ENCODE measurements at regions not wholly inside any gene's neighbourhood (a gene's known extent, or its start where the extent isn't known, plus 50 kb on each side); places are given as distances from the start of the nearest gene placed in this dataset.

- no peak overlapping the region for H3K4me3 ChIP-seq (ENCODE audit: low read depth, low read length)
- no peaks in the 10 kb centered on the region for H3K4me1 ChIP-seq
- TF ChIP-seq, protein P1, sequence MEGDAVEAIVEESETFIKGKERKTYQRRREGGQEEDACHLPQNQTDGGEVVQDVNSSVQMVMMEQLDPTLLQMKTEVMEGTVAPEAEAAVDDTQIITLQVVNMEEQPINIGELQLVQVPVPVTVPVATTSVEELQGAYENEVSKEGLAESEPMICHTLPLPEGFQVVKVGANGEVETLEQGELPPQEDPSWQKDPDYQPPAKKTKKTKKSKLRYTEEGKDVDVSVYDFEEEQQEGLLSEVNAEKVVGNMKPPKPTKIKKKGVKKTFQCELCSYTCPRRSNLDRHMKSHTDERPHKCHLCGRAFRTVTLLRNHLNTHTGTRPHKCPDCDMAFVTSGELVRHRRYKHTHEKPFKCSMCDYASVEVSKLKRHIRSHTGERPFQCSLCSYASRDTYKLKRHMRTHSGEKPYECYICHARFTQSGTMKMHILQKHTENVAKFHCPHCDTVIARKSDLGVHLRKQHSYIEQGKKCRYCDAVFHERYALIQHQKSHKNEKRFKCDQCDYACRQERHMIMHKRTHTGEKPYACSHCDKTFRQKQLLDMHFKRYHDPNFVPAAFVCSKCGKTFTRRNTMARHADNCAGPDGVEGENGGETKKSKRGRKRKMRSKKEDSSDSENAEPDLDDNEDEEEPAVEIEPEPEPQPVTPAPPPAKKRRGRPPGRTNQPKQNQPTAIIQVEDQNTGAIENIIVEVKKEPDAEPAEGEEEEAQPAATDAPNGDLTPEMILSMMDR (IDR thresholded peaks at IDR 0.05; ENCODE audit: low read depth, low read length), result no peak
- H3K36me3 ChIP-seq, result no peaks in the 10 kb centered on the region
- no peaks in the 10 kb centered on the region; the same call in 1 of the 2 replicates for H3K27me3 ChIP-seq
- H3K9me3 ChIP-seq, result no peaks in the 10 kb centered on the region
- DNase-seq, result no peak
Measured at GRCh38 chr7:153859239-153859638, 193.0 kb upstream of the DPP6 start.

- H3K9me3 ChIP-seq, result no peaks in the 10 kb centered on the region
- H3K4me3 ChIP-seq (ENCODE audit: low read depth, low read length), result peak overlapping the region; percentile 41
- H3K4me1 ChIP-seq, result no peaks in the 10 kb centered on the region
- TF ChIP-seq, protein P1 (IDR thresholded peaks at IDR 0.05; ENCODE audit: low read depth, low read length), result no peak
- H3K27me3 ChIP-seq, result peaks cover 68% of the 10 kb centered on the region
- H3K36me3 ChIP-seq, result no peaks in the 10 kb centered on the region
- DNase-seq, result peak; percentile 45
Measured at GRCh38 chr7:153886506-153887441, 165.4 kb upstream of the DPP6 start.

GRCh38 chr7:153887749-153888569 is 164.2 kb upstream of the DPP6 start:
- Histone ChIP-seq H3K27me3 (peaks cover 58% of the 10 kb centered on the region), H3K4me1 (no peaks in the 10 kb centered on the region), H3K9me3 (no peaks in the 10 kb centered on the region), H3K36me3 (no peaks in the 10 kb centered on the region), H3K4me3 (ENCODE audit: low read depth, low read length) (0 out of 2 replicates have a peak overlapping the region, but pooled peaks have one; percentile 11)
- DNase-seq, result peak; percentile 11
- TF ChIP-seq, protein P1 (IDR thresholded peaks at IDR 0.05; ENCODE audit: low read depth, low read length), result no peak

DNA sequence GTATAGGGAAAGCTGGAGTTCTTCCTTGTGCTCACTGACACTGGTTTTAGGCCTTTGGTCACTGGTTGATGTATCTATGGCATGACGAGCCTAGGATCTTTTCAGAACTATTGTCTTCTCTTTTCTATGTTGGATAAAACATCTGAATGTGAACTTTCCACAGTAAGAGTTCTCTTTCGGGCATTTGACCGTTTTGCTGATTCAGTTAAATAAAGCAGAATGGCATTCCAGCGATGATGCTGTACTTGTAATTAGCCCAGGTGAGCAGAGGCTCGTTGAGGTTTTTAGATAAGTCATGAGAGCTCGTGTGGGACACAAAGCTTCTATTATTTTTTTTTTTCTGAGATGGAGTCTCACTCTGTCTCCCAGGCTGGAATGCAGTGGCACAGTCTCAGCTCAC is 160.2 kb upstream of the DPP6 start:
- no peak for DNase-seq
- no peak overlapping the region for H3K4me3 ChIP-seq (ENCODE audit: low read depth, low read length)
- H3K36me3 ChIP-seq, result no peaks in the 10 kb centered on the region
- no peaks in the 10 kb centered on the region for H3K4me1 ChIP-seq
- TF ChIP-seq, protein P1 (IDR thresholded peaks at IDR 0.05; ENCODE audit: low read depth, low read length), result no peak
- peaks cover 45% of the 10 kb centered on the region for H3K27me3 ChIP-seq
- no peaks in the 10 kb centered on the region for H3K9me3 ChIP-seq

GRCh38 chr7:153902862-153903261 is 149.3 kb upstream of the DPP6 start:
- Histone ChIP-seq H3K9me3 (no peaks in the 10 kb centered on the region), H3K4me3 (ENCODE audit: low read depth, low read length) (no peak overlapping the region), H3K36me3 (no peaks in the 10 kb centered on the region), H3K27me3 (peaks cover 16% of the 10 kb centered on the region), H3K4me1 (no peaks in the 10 kb centered on the region)
- no peak for DNase-seq
- TF ChIP-seq, protein P1 (IDR thresholded peaks at IDR 0.05; ENCODE audit: low read depth, low read length), result no peak
